ENCODE measurements at regions not wholly inside any gene's neighbourhood (a gene's known extent, or its start where the extent isn't known, plus 50 kb on each side); places are given as distances from the start of the nearest gene placed in this dataset.

DNA sequence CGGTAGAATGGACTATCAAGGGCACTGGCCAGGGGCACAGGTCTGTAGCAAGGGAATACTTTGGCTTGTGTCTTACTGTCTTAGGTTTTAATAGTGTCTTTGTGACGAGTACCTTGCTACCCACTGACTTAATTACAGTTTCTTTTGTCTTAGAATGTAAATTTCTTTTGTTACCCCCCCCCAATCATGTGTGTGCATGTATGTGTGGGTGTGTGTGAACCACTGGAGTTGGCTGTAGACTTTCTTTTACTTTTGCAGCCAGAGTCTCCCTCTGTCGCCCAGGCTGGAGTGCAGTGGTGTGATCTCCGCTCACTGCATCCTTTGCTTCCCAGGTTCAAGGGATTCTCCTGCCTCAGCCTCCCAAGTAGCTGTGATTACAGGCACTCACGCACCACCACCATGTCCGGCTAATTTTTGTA is 61.8 kb upstream of the CLDN14 start (continued):
- TF ChIP-seq, protein P1, sequence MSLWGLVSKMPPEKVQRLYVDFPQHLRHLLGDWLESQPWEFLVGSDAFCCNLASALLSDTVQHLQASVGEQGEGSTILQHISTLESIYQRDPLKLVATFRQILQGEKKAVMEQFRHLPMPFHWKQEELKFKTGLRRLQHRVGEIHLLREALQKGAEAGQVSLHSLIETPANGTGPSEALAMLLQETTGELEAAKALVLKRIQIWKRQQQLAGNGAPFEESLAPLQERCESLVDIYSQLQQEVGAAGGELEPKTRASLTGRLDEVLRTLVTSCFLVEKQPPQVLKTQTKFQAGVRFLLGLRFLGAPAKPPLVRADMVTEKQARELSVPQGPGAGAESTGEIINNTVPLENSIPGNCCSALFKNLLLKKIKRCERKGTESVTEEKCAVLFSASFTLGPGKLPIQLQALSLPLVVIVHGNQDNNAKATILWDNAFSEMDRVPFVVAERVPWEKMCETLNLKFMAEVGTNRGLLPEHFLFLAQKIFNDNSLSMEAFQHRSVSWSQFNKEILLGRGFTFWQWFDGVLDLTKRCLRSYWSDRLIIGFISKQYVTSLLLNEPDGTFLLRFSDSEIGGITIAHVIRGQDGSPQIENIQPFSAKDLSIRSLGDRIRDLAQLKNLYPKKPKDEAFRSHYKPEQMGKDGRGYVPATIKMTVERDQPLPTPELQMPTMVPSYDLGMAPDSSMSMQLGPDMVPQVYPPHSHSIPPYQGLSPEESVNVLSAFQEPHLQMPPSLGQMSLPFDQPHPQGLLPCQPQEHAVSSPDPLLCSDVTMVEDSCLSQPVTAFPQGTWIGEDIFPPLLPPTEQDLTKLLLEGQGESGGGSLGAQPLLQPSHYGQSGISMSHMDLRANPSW (CRISPR knock-in tag; IDR thresholded peaks at IDR 0.05; ENCODE audit: borderline replicate concordance), result no peak
- TF ChIP-seq, protein P2, sequence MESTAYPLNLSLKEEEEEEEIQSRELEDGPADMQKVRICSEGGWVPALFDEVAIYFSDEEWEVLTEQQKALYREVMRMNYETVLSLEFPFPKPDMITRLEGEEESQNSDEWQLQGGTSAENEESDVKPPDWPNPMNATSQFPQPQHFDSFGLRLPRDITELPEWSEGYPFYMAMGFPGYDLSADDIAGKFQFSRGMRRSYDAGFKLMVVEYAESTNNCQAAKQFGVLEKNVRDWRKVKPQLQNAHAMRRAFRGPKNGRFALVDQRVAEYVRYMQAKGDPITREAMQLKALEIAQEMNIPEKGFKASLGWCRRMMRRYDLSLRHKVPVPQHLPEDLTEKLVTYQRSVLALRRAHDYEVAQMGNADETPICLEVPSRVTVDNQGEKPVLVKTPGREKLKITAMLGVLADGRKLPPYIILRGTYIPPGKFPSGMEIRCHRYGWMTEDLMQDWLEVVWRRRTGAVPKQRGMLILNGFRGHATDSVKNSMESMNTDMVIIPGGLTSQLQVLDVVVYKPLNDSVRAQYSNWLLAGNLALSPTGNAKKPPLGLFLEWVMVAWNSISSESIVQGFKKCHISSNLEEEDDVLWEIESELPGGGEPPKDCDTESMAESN (CRISPR knock-in tag; conservative IDR thresholded peaks at IDR 0.05), result no peak
- TF ChIP-seq NR2F6 (IDR thresholded peaks at IDR 0.05) (no peak), NR2F6 (CRISPR knock-in tag; IDR thresholded peaks at IDR 0.05) (no peak), ZFX (CRISPR knock-in tag; IDR thresholded peaks at IDR 0.05; ENCODE audit: low read depth) (no peak), EHMT2 (IDR thresholded peaks at IDR 0.05; ENCODE audit: borderline replicate concordance, low read depth, low read length) (no peak)
- TF ChIP-seq, protein P3, sequence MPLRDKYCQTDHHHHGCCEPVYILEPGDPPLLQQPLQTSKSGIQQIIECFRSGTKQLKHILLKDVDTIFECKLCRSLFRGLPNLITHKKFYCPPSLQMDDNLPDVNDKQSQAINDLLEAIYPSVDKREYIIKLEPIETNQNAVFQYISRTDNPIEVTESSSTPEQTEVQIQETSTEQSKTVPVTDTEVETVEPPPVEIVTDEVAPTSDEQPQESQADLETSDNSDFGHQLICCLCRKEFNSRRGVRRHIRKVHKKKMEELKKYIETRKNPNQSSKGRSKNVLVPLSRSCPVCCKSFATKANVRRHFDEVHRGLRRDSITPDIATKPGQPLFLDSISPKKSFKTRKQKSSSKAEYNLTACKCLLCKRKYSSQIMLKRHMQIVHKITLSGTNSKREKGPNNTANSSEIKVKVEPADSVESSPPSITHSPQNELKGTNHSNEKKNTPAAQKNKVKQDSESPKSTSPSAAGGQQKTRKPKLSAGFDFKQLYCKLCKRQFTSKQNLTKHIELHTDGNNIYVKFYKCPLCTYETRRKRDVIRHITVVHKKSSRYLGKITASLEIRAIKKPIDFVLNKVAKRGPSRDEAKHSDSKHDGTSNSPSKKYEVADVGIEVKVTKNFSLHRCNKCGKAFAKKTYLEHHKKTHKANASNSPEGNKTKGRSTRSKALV (CRISPR knock-in tag; IDR thresholded peaks at IDR 0.05), result no peak
- TF ChIP-seq, protein P4, sequence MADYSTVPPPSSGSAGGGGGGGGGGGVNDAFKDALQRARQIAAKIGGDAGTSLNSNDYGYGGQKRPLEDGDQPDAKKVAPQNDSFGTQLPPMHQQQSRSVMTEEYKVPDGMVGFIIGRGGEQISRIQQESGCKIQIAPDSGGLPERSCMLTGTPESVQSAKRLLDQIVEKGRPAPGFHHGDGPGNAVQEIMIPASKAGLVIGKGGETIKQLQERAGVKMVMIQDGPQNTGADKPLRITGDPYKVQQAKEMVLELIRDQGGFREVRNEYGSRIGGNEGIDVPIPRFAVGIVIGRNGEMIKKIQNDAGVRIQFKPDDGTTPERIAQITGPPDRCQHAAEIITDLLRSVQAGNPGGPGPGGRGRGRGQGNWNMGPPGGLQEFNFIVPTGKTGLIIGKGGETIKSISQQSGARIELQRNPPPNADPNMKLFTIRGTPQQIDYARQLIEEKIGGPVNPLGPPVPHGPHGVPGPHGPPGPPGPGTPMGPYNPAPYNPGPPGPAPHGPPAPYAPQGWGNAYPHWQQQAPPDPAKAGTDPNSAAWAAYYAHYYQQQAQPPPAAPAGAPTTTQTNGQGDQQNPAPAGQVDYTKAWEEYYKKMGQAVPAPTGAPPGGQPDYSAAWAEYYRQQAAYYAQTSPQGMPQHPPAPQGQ (CRISPR knock-in tag; IDR thresholded peaks at IDR 0.05; ENCODE audit: borderline replicate concordance), result no peak

Measured in HepG2 (cell line).